GM23338 (cell line): ENCODE measurements at regions not wholly inside any gene's neighbourhood (a gene's known extent, or its start where the extent isn't known, plus 50 kb on each side); places are given as distances from the start of the nearest gene placed in this dataset.

ENCODE experiments used
- ATAC-seq: fragments of 200-7000 bp; cut with Tn5 transposase; 3 replicates; pipeline ENCODE4 v1.9.1; 2020
- DNase-seq: peaks from one replicate; pipeline ENCODE4 v3.0.0-alpha.2; 2015; ENCODE audit warnings: low spot score
- H2AFZ ChIP-seq: fragments of 200-600 bp; sonication (generic); 2 replicates; pipeline ENCODE4 v1.8.0; 2016; ENCODE audit warnings: antibody characterized with exemption, mild to moderate bottlenecking, moderate library complexity
- H3F3A ChIP-seq: fragments of 200-600 bp; sonication (generic); replicated peaks from 2 replicates; pipeline ENCODE4 v1.8.0; 2017; ENCODE audit warnings: antibody characterized with exemption, mixed run types, low read depth
- H3K27ac ChIP-seq: fragments of 200-600 bp; sonication (generic); 2 replicates; pipeline ENCODE4 v1.6.1; 2016; ENCODE audit warnings: low read depth
- H3K27me3 ChIP-seq: fragments of 200-600 bp; sonication (generic); 2 replicates; pipeline ENCODE4 v1.8.0; 2016; ENCODE audit warnings: mild to moderate bottlenecking, mixed run types, moderate library complexity; ENCODE audit not compliant: insufficient read depth
- H3K36me3 ChIP-seq: fragments of 200-600 bp; sonication (generic); 2 replicates; pipeline ENCODE4 v1.8.0; 2016; ENCODE audit warnings: mild to moderate bottlenecking; ENCODE audit not compliant: insufficient read depth
- H3K4me1 ChIP-seq: fragments of 200-600 bp; sonication (generic); 2 replicates; pipeline ENCODE4 v1.8.0; 2016; ENCODE audit warnings: mild to moderate bottlenecking, moderate library complexity; ENCODE audit not compliant: insufficient read depth
- H3K4me2 ChIP-seq: fragments of 200-600 bp; sonication (generic); 2 replicates; pipeline ENCODE4 v1.7.1; 2017; ENCODE audit warnings: mixed run types
- H3K4me3 ChIP-seq: fragments of 200-600 bp; sonication (generic); 2 replicates; pipeline ENCODE4 v1.6.1; 2016; ENCODE audit warnings: mixed run types
- H3K79me2 ChIP-seq: fragments of 200-600 bp; sonication (generic); replicated peaks from 2 replicates; pipeline ENCODE4 v1.8.0; 2017; ENCODE audit warnings: mild to moderate bottlenecking; ENCODE audit not compliant: insufficient read depth
- H3K9me2 ChIP-seq: fragments of 200-600 bp; sonication (generic); 2 replicates; pipeline ENCODE4 v1.8.0; 2017; ENCODE audit not compliant: insufficient read depth
- H4K20me1 ChIP-seq: fragments of 200-600 bp; sonication (generic); replicated peaks from 2 replicates; pipeline ENCODE4 v1.8.0; 2017; ENCODE audit warnings: mild to moderate bottlenecking; ENCODE audit not compliant: insufficient read depth
- H3K27ac Mint-ChIP-seq: 2 replicates; pipeline ENCODE4 v1.8.0; 2020; ENCODE audit warnings: inconsistent platforms, mild to moderate bottlenecking, moderate library complexity, mixed read lengths
- H3K27me3 Mint-ChIP-seq: 3 replicates; pipeline ENCODE4 v1.8.0; 2022; ENCODE audit warnings: low read depth, mild to moderate bottlenecking, moderate library complexity, mixed read lengths, inconsistent platforms; ENCODE audit not compliant: insufficient read depth, poor library complexity
- H3K36me3 Mint-ChIP-seq: 3 replicates; pipeline ENCODE4 v1.8.0; 2021; ENCODE audit warnings: low read depth, mild to moderate bottlenecking, inconsistent platforms, moderate library complexity, mixed read lengths
- H3K4me1 Mint-ChIP-seq: 3 replicates; pipeline ENCODE4 v1.8.0; 2020; ENCODE audit warnings: mild to moderate bottlenecking, inconsistent platforms, mixed read lengths
- H3K4me3 Mint-ChIP-seq: 3 replicates; pipeline ENCODE4 v1.8.0; 2021; ENCODE audit warnings: moderate library complexity, mild to moderate bottlenecking, inconsistent platforms, mixed read lengths
- H3K9me3 Mint-ChIP-seq: 3 replicates; pipeline ENCODE4 v1.8.0; 2020; ENCODE audit warnings: moderate library complexity, mild to moderate bottlenecking, inconsistent platforms, mixed read lengths
- CREB1 ChIP-seq: fragments of 250-450 bp; sonication (Bioruptor Pico); IDR thresholded peaks from 2 replicates; pipeline ENCODE4 v1.5.0; 2020; ENCODE audit warnings: low read depth, mild to moderate bottlenecking, moderate library complexity
- CTCF ChIP-seq, 2 experiments: fragments of 200-600 bp in 1 of 2; sonication (generic) in 1 of 2; conservative IDR thresholded peaks; 2 replicates each; pipeline versions ENCODE4 v1.5.1 to v1.6.1; 2016 to 2017; ENCODE audit warnings: antibody characterized with exemption in 2 of 2, low read depth in 2 of 2, mild to moderate bottlenecking in 2 of 2, moderate library complexity in 1 of 2
- ETS1 ChIP-seq: IDR thresholded peaks from 2 replicates; pipeline ENCODE4 v1.6.1; 2016; ENCODE audit warnings: antibody characterized with exemption
- EZH2 ChIP-seq: fragments of 200-600 bp; sonication (generic); IDR thresholded peaks from one replicate; pipeline ENCODE4 v1.8.0; 2017; ENCODE audit warnings: antibody characterized with exemption, mild to moderate bottlenecking, low read depth; ENCODE audit not compliant: unreplicated experiment
- EZH2phosphoT487 ChIP-seq: fragments of 200-600 bp; sonication (generic); IDR thresholded peaks from one replicate; pipeline ENCODE4 v1.8.1; 2018; ENCODE audit warnings: antibody characterized with exemption; ENCODE audit not compliant: unreplicated experiment
- JUNB ChIP-seq: IDR thresholded peaks from one replicate; pipeline ENCODE4 v1.6.1; 2016; ENCODE audit warnings: antibody characterized with exemption; ENCODE audit not compliant: unreplicated experiment
- NANOG ChIP-seq: IDR thresholded peaks from 2 replicates; pipeline ENCODE4 v1.6.1; 2016; ENCODE audit warnings: antibody characterized with exemption, borderline replicate concordance
- POLR2AphosphoS5 ChIP-seq: IDR thresholded peaks from 2 replicates; pipeline ENCODE4 v1.6.1; 2016; ENCODE audit warnings: antibody characterized with exemption, low read depth
- REST ChIP-seq: IDR thresholded peaks from one replicate; pipeline ENCODE4 v1.6.1; 2018; ENCODE audit warnings: antibody characterized with exemption; ENCODE audit not compliant: unreplicated experiment
- STAT1 ChIP-seq: IDR thresholded peaks from one replicate; pipeline ENCODE4 v1.6.1; 2016; ENCODE audit warnings: antibody characterized with exemption; ENCODE audit not compliant: unreplicated experiment
- ZNF114 ChIP-seq: fragments of 250-450 bp; sonication (Bioruptor Pico); IDR thresholded peaks from 2 replicates; pipeline ENCODE4 v1.5.0; 2020; ENCODE audit warnings: mild to moderate bottlenecking, moderate library complexity
- ZNF331 ChIP-seq: fragments of 250-450 bp; sonication (Bioruptor Pico); IDR thresholded peaks from 2 replicates; pipeline ENCODE4 v1.5.0; 2020; ENCODE audit warnings: low read depth, mild to moderate bottlenecking, moderate library complexity
- ZNF462 ChIP-seq: fragments of 250-450 bp; sonication (Bioruptor Pico); IDR thresholded peaks from 2 replicates; pipeline ENCODE4 v1.5.0; 2020; ENCODE audit warnings: mild to moderate bottlenecking, moderate library complexity

GRCh38 chr4:165626316-165626715 lies 246.7 kb upstream of the TLL1 start:
- Mint-ChIP-seq H3K4me1 (peaks cover 2% of the 10 kb centered on the region; the same call in 2 of the 3 replicates), H3K9me3 (no peaks in the 10 kb centered on the region), H3K27me3 (peaks cover 1% of the 10 kb centered on the region), H3K4me3 (no peak overlapping the region), H3K27ac (no peak overlapping the region), H3K36me3 (no peaks in the 10 kb centered on the region)
- TF ChIP-seq EZH2phosphoT487, result no peak
- no peak for TF ChIP-seq ZNF462 (CRISPR knock-in tag)
- TF ChIP-seq EZH2, result no peak
- TF ChIP-seq JUNB, result no peak
- TF ChIP-seq ZNF114 (CRISPR knock-in tag), result no peak
- TF ChIP-seq ETS1, result no peak
- TF ChIP-seq CREB1, result no peak
- TF ChIP-seq NANOG, result no peak
- TF ChIP-seq REST, result no peak
- no peak for TF ChIP-seq STAT1
- TF ChIP-seq POLR2AphosphoS5, result no peak
- TF ChIP-seq CTCF (conservative IDR thresholded peaks at IDR 0.05; ENCODE audit: low read depth in 2 of 2), result no peak
- TF ChIP-seq ZNF331 (CRISPR knock-in tag), result no peak
- Histone ChIP-seq H3K79me2 (no peaks in the 10 kb centered on the region), H3K4me3 (no peak overlapping the region), H3K36me3 (no peaks in the 10 kb centered on the region), H3K4me2 (no peak overlapping the region), H3K9me2 (no peaks in the 10 kb centered on the region), H3K27ac (no peak overlapping the region), H4K20me1 (no peaks in the 10 kb centered on the region), H3F3A (no peaks in the 10 kb centered on the region), H3K27me3 (no peaks in the 10 kb centered on the region), H3K4me1 (0 out of 2 replicates have a peak, but pooled peaks cover 3% of the 10 kb centered on the region), H2AFZ (no peak overlapping the region)
- DNase-seq (no peak), ATAC-seq (no peak)
